ENCODE measurements at regions not wholly inside any gene's neighbourhood (a gene's known extent, or its start where the extent isn't known, plus 50 kb on each side); places are given as distances from the start of the nearest gene placed in this dataset.

- intact Hi-C loops (cut with DNase I; ENCODE audit: low total_unique reads) (no loop called here), in situ Hi-C loops (cut with MboI; ENCODE audit: low pct_ligation_motif_present in 1 of 4, low pct_unique_long_range_greater_than_20kb in 1 of 4, low sequenced_read_pairs in 3 of 4) (loop anchor here in 1 of 4 donors (25.0 kb wide), 1 partner anchor 1134 kb away; the partner anchor contains the start of gene BCL11A)
- Histone ChIP-seq H3K27me3 (no peaks in the 10 kb centered on the region), H3K27ac (no peak overlapping the region), H3K9me3 (no peaks in the 10 kb centered on the region), H3K36me3 (no peaks in the 10 kb centered on the region), H3K4me3 (no peak overlapping the region), H3K4me1 (no peaks in the 10 kb centered on the region)
- WGBS, 2 donors (ENCODE audit: low coverage in 1 of 2): 79 to 100% methylated on average over 1 of the region's 1 CpG
- no peak for DNase-seq
- no peak for TF ChIP-seq CTCF (IDR thresholded peaks at IDR 0.05)
- TF ChIP-seq EP300 (IDR thresholded peaks at IDR 0.05; ENCODE audit: low read depth): no peak
These were observed 1125.5 kb downstream of the BCL11A start for GRCh38 chr2:59427980-59428379.

GRCh38 chr2:59425247-59425646 lies 1128.2 kb downstream of the BCL11A start:
- 39 to 51% methylated on average over 3 of the region's 3 CpGs for WGBS, 2 donors (ENCODE audit: low coverage in 1 of 2)
- TF ChIP-seq POLR2AphosphoS5 (IDR thresholded peaks at IDR 0.05) (no peak), POLR2A (IDR thresholded peaks at IDR 0.05) (no peak), CTCF (IDR thresholded peaks at IDR 0.05) (no peak), EP300 (IDR thresholded peaks at IDR 0.05; ENCODE audit: low read depth) (no peak)
- DNase-seq: no peak
- intact Hi-C loops (cut with DNase I; ENCODE audit: low total_unique reads): no loop called here
- no peaks in the 10 kb centered on the region for H3K9me3 ChIP-seq
- H3K4me1 ChIP-seq: no peaks in the 10 kb centered on the region
- H3K4me3 ChIP-seq: no peak overlapping the region
- no peaks in the 10 kb centered on the region for H3K27me3 ChIP-seq
- H3K36me3 ChIP-seq: no peaks in the 10 kb centered on the region
- in situ Hi-C loops (cut with MboI; ENCODE audit: low pct_ligation_motif_present in 1 of 4, low pct_unique_long_range_greater_than_20kb in 1 of 4, low sequenced_read_pairs in 3 of 4): loop anchor here in 1 of 4 donors (25.0 kb wide), 1 partner anchor 1137 kb away; the partner anchor contains the start of gene BCL11A
- no peak overlapping the region for H3K27ac ChIP-seq

GRCh38 chr2:59413751-59414570 lies 1139.5 kb downstream of the BCL11A start:
- TF ChIP-seq POLR2AphosphoS5 (IDR thresholded peaks at IDR 0.05) (no peak), POLR2A (IDR thresholded peaks at IDR 0.05) (no peak), CTCF (IDR thresholded peaks at IDR 0.05) (no peak), EP300 (IDR thresholded peaks at IDR 0.05; ENCODE audit: low read depth) (no peak)
- Histone ChIP-seq H3K27me3 (no peaks in the 10 kb centered on the region), H3K36me3 (no peaks in the 10 kb centered on the region), H3K27ac (no peak overlapping the region), H3K9me3 (peaks cover 3 to 7% of the 10 kb centered on the region in 2 donors), H3K4me3 (no peak overlapping the region), H3K4me1 (no peaks in the 10 kb centered on the region)
- 68 to 90% methylated on average over 2 to 11 of the region's 11 CpGs for WGBS, 2 donors (ENCODE audit: low coverage in 1 of 2)
- intact Hi-C loops (cut with DNase I; ENCODE audit: low total_unique reads) (no loop called here), in situ Hi-C loops (cut with MboI; ENCODE audit: low pct_ligation_motif_present in 1 of 4, low pct_unique_long_range_greater_than_20kb in 1 of 4, low sequenced_read_pairs in 3 of 4) (no loop called here)
- no peak for DNase-seq

- Histone ChIP-seq H3K4me1 (no peaks in the 10 kb centered on the region), H3K27ac (no peak overlapping the region), H3K36me3 (no peaks in the 10 kb centered on the region), H3K9me3 (no peaks in the 10 kb centered on the region), H3K4me3 (no peak overlapping the region), H3K27me3 (no peaks in the 10 kb centered on the region)
- WGBS, 2 donors (ENCODE audit: low coverage in 1 of 2): 80 to 92% methylated on average over 1 to 2 of the region's 2 CpGs
- DNase-seq: no peak
- in situ Hi-C loops (cut with MboI; ENCODE audit: low pct_ligation_motif_present in 1 of 4, low pct_unique_long_range_greater_than_20kb in 1 of 4, low sequenced_read_pairs in 3 of 4) (no loop called here), intact Hi-C loops (cut with DNase I; ENCODE audit: low total_unique reads) (no loop called here)
- TF ChIP-seq POLR2A (IDR thresholded peaks at IDR 0.05) (no peak), POLR2AphosphoS5 (IDR thresholded peaks at IDR 0.05) (no peak), CTCF (IDR thresholded peaks at IDR 0.05) (no peak), EP300 (IDR thresholded peaks at IDR 0.05; ENCODE audit: low read depth) (no peak)
These were observed 1154.3 kb downstream of the BCL11A start for GRCh38 chr2:59399126-59399525.

Measured in transverse colon (tissue), 4 donors.